Activated T-cell treated with anti-CD3 and anti-CD28 coated beads, Interleukin-2, amount 50 U/mL, for 4 hours (primary cell): ENCODE measurements at regions not wholly inside any gene's neighbourhood (a gene's known extent, or its start where the extent isn't known, plus 50 kb on each side); places are given as distances from the start of the nearest gene placed in this dataset.
A peak's percentile ranks its signal among the peaks of the same experiment; 100 is the strongest.

ENCODE experiments used
- ATAC-seq, 2 donors: fragments of 200-7000 bp; cut with Tn5 transposase; one replicate each; pipeline ENCODE4 v1.10.0; 2021
- DNase-seq: peaks from one replicate; pipeline ENCODE4 v3.0.0-alpha.2; 2020
- H3K27me3 Mint-ChIP-seq: one replicate; pipeline ENCODE4 v1.8.0; 2021; ENCODE audit warnings: low read depth, mixed read lengths
- H3K36me3 Mint-ChIP-seq: one replicate; pipeline ENCODE4 v1.8.0; 2022; ENCODE audit warnings: mixed read lengths; ENCODE audit not compliant: insufficient read depth
- H3K4me1 Mint-ChIP-seq: one replicate; pipeline ENCODE4 v1.8.0; 2021; ENCODE audit warnings: low read depth, mixed read lengths
- H3K4me3 Mint-ChIP-seq: one replicate; pipeline ENCODE4 v1.8.0; 2021; ENCODE audit warnings: mild to moderate bottlenecking, moderate library complexity, mixed read lengths
- H3K9me3 Mint-ChIP-seq: one replicate; pipeline ENCODE4 v1.8.0; 2021; ENCODE audit warnings: mixed read lengths

- DNase-seq = no peak
Measured at GRCh38 chr9:115200711-115201505, 83.0 kb upstream of the TNC start.

GRCh38 chr9:115202181-115202580, 84.2 kb upstream of the TNC start:
- no peak for DNase-seq
- Mint-ChIP-seq H3K4me3 (no peak overlapping the region), H3K36me3 (no peaks in the 10 kb centered on the region), H3K4me1 (no peaks in the 10 kb centered on the region), H3K27me3 (peaks cover 25% of the 10 kb centered on the region), H3K9me3 (no peaks in the 10 kb centered on the region)
- no peak for ATAC-seq

More at GRCh38 chr9:115200711-115201505, 83.0 kb upstream of the TNC start:
- Mint-ChIP-seq H3K4me1 (no peaks in the 10 kb centered on the region), H3K36me3 (no peaks in the 10 kb centered on the region), H3K9me3 (no peaks in the 10 kb centered on the region), H3K27me3 (peaks cover 27% of the 10 kb centered on the region), H3K4me3 (no peak overlapping the region)
- no peak for ATAC-seq

GRCh38 chr9:115202960-115203751, 85.2 kb upstream of the TNC start:
- ATAC-seq = no peak
- Mint-ChIP-seq H3K4me1 (no peaks in the 10 kb centered on the region), H3K4me3 (no peak overlapping the region), H3K36me3 (no peaks in the 10 kb centered on the region), H3K27me3 (peaks cover 23% of the 10 kb centered on the region), H3K9me3 (no peaks in the 10 kb centered on the region)
- no peak for DNase-seq

GRCh38 chr9:115204904-115205453, 87.0 kb upstream of the TNC start:
- no peak for DNase-seq
- no peak overlapping the region for H3K4me3 Mint-ChIP-seq
- H3K9me3 Mint-ChIP-seq = no peaks in the 10 kb centered on the region
- H3K4me1 Mint-ChIP-seq = peaks cover 3% of the 10 kb centered on the region
- no peaks in the 10 kb centered on the region for H3K36me3 Mint-ChIP-seq
- peak; percentile 64 to 73 for ATAC-seq
- H3K27me3 Mint-ChIP-seq = peaks cover 26% of the 10 kb centered on the region

GRCh38 chr9:115207003-115207836, 89.3 kb upstream of the TNC start:
- Mint-ChIP-seq H3K4me3 (no peak overlapping the region), H3K36me3 (no peaks in the 10 kb centered on the region), H3K9me3 (no peaks in the 10 kb centered on the region), H3K4me1 (peaks cover 3% of the 10 kb centered on the region), H3K27me3 (peaks cover 19% of the 10 kb centered on the region)
- ATAC-seq (no peak), DNase-seq (no peak)

- ATAC-seq (no peak), DNase-seq (no peak)
- no peaks in the 10 kb centered on the region for H3K36me3 Mint-ChIP-seq
- H3K4me1 Mint-ChIP-seq = peaks cover 3% of the 10 kb centered on the region
- H3K27me3 Mint-ChIP-seq = peaks cover 19% of the 10 kb centered on the region
- no peaks in the 10 kb centered on the region for H3K9me3 Mint-ChIP-seq
- H3K4me3 Mint-ChIP-seq = no peak overlapping the region
Measured at GRCh38 chr9:115208501-115208900, 90.5 kb upstream of the TNC start.

- Mint-ChIP-seq H3K36me3 (no peaks in the 10 kb centered on the region), H3K4me3 (no peak overlapping the region), H3K9me3 (no peaks in the 10 kb centered on the region), H3K27me3 (peaks cover 17% of the 10 kb centered on the region), H3K4me1 (peaks cover 3% of the 10 kb centered on the region)
- DNase-seq (no peak), ATAC-seq (peak; percentile 87 to 90)
Measured at GRCh38 chr9:115209601-115210306, 91.8 kb upstream of the TNC start.

- Mint-ChIP-seq H3K27me3 (peaks cover 20% of the 10 kb centered on the region), H3K36me3 (no peaks in the 10 kb centered on the region), H3K4me1 (peaks cover 3% of the 10 kb centered on the region), H3K4me3 (no peak overlapping the region), H3K9me3 (no peaks in the 10 kb centered on the region)
- ATAC-seq (no peak), DNase-seq (no peak)
Measured at GRCh38 chr9:115210699-115211098, 92.7 kb upstream of the TNC start.

- H3K9me3 Mint-ChIP-seq = no peaks in the 10 kb centered on the region
- H3K27me3 Mint-ChIP-seq = peaks cover 21% of the 10 kb centered on the region
- ATAC-seq = no peak
- H3K36me3 Mint-ChIP-seq = no peaks in the 10 kb centered on the region
- H3K4me3 Mint-ChIP-seq = no peak overlapping the region
- H3K4me1 Mint-ChIP-seq = peaks cover 3% of the 10 kb centered on the region
- no peak for DNase-seq
Measured at GRCh38 chr9:115211413-115212124, 93.6 kb upstream of the TNC start.

GRCh38 chr9:115212125-115212605, 94.2 kb upstream of the TNC start:
- ATAC-seq (no peak), DNase-seq (no peak)
- Mint-ChIP-seq H3K27me3 (peaks cover 16% of the 10 kb centered on the region), H3K4me1 (peaks cover 3% of the 10 kb centered on the region), H3K36me3 (no peaks in the 10 kb centered on the region), H3K9me3 (no peaks in the 10 kb centered on the region), H3K4me3 (no peak overlapping the region)

GRCh38 chr9:115212832-115213231, 94.9 kb upstream of the TNC start:
- H3K4me3 Mint-ChIP-seq = no peak overlapping the region
- no peak for ATAC-seq
- H3K4me1 Mint-ChIP-seq = peaks cover 3% of the 10 kb centered on the region
- no peaks in the 10 kb centered on the region for H3K9me3 Mint-ChIP-seq
- DNase-seq = no peak
- H3K27me3 Mint-ChIP-seq = peaks cover 15% of the 10 kb centered on the region
- H3K36me3 Mint-ChIP-seq = no peaks in the 10 kb centered on the region

GRCh38 chr9:115213818-115214334, 95.9 kb upstream of the TNC start:
- Mint-ChIP-seq H3K27me3 (peaks cover 15% of the 10 kb centered on the region), H3K36me3 (no peaks in the 10 kb centered on the region), H3K4me1 (peaks cover 3% of the 10 kb centered on the region), H3K9me3 (no peaks in the 10 kb centered on the region), H3K4me3 (no peak overlapping the region)
- ATAC-seq (no peak), DNase-seq (no peak)

GRCh38 chr9:115216873-115217272, 98.9 kb upstream of the TNC start:
- DNase-seq = no peak
- no peaks in the 10 kb centered on the region for H3K36me3 Mint-ChIP-seq
- H3K4me3 Mint-ChIP-seq = no peak overlapping the region
- H3K9me3 Mint-ChIP-seq = no peaks in the 10 kb centered on the region
- no peaks in the 10 kb centered on the region for H3K4me1 Mint-ChIP-seq
- peaks cover 16% of the 10 kb centered on the region for H3K27me3 Mint-ChIP-seq
- ATAC-seq = no peak
